GM12891 (cell line): ENCODE measurements at regions not wholly inside any gene's neighbourhood (a gene's known extent, or its start where the extent isn't known, plus 50 kb on each side); places are given as distances from the start of the nearest gene placed in this dataset.

Experiments used
- DNase-seq: peaks from one replicate; pipeline ENCODE4 v3.0.0; 2011; ENCODE audit warnings: low spot score; ENCODE audit not compliant: insufficient read length
- FAIRE-seq: peaks from 2 replicates; lab custom pipeline; 2011; peaks lifted over from hg19 to GRCh38; lab: Jason Lieb, UNC
- PAX5 ChIP-seq: IDR thresholded peaks from 2 replicates; pipeline ENCODE4 v1.6.1; 2011; ENCODE audit warnings: low read length, moderate library complexity, mild to moderate bottlenecking; ENCODE audit not compliant: insufficient read depth, severe bottlenecking
- POLR2A ChIP-seq: IDR thresholded peaks from 2 replicates; pipeline ENCODE4 v1.6.1; 2011; ENCODE audit warnings: low read depth, low read length, control low read depth
- POLR2AphosphoS5 ChIP-seq: IDR thresholded peaks from 2 replicates; pipeline ENCODE4 v1.6.1; 2011; ENCODE audit warnings: low read depth, low read length, control low read depth
- POU2F2 ChIP-seq: IDR thresholded peaks from 2 replicates; pipeline ENCODE4 v1.6.1; 2011; ENCODE audit warnings: low read depth, mild to moderate bottlenecking, control low read depth, low read length, moderate library complexity
- SPI1 ChIP-seq: IDR thresholded peaks from 2 replicates; pipeline ENCODE4 v1.6.1; 2011; ENCODE audit warnings: low read depth, low read length, control low read depth
- TAF1 ChIP-seq: IDR thresholded peaks from 2 replicates; pipeline ENCODE4 v1.6.1; 2011; ENCODE audit warnings: low read depth, low read length, control low read depth

DNA sequence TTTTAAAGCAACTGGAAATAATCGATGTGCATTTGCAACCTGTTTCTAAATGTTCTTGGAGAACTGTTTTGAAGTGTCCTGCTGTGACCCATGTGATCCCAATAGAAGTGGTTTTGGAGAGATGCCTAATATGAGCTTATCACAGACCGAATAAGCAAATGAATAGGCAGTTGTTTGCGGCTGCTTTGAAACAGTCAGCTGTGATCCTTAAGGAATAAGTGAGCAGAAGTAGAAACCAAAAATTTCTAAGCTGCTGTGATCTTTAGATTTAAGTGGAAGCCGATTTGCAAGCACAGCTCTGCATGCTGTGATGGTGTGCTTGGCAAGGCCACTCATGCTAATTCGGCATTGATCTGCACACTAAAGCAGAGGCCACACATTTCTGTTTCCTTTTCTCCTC lies 329.5 kb upstream of the DUSP10 start:
- DNase-seq (no peak), FAIRE-seq (no peak)
- no peak for TF ChIP-seq POLR2AphosphoS5

DNA sequence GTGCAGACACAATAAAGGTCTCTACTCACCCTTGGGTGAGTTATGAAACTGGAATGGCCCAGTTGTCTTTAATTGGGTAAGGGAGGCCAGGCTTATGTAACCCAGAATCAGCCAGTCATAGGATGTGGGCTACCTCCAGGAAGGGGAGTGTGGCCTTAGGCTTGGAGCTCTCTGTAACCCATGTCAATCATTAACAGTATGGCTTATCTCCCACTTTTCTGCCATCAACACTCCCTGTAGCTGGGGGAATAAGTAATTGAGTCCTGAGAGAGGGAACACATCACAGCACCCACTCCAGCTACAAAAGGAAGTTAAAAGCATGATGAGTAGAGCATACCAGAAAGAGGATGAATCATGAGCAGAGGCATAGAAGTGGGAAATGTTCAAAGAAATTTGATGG lies 327.0 kb upstream of the DUSP10 start:
- TF ChIP-seq PAX5 = no peak
- FAIRE-seq = no peak
- no peak for DNase-seq

DNA sequence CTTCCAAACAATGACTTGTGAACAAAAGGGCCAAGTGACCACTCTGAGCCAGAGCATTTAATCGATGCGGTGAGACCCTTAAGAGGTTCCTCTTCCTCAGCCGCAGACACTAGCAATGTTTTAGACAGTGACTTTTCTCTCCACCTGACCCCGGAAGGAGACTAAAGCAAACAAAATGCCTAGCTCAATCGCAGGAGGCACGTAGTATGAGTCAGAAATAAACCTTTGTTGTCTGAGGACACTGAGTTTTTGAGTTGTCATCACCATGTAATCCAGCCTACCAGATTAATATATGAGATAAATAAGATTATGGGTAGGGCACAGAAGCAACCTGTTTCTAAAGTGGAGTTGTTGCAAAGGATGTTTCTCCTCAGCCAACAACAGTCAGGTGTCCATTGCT lies 326.2 kb upstream of the DUSP10 start:
- FAIRE-seq (no peak), DNase-seq (no peak)
- no peak for TF ChIP-seq PAX5
- no peak for TF ChIP-seq TAF1
- no peak for TF ChIP-seq POLR2AphosphoS5
- TF ChIP-seq SPI1 = no peak
- TF ChIP-seq POU2F2 = no peak
- no peak for TF ChIP-seq POLR2A

DNA sequence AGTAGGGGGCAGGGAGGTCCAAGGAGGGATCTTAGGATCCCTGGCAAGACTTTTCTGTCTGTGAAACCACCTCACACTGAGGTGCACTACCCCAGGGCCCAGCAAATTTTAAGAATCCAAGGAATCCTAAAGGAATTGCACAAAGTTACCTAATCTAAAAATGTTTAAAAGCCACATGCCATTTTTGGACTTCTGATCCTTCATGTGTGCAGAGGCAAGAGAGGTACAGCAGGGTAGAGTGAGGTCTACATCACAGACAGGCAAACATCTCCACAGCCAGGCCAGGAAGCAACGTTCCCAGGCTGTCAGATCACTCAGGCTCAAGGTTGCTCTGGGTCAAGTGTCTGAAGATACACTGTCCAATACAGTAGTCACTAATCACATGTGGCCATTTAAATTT lies 324.6 kb upstream of the DUSP10 start:
- DNase-seq (no peak), FAIRE-seq (no peak)
- TF ChIP-seq POU2F2 (no peak), POLR2A (no peak), SPI1 (no peak), POLR2AphosphoS5 (no peak), PAX5 (no peak), TAF1 (no peak)

DNA sequence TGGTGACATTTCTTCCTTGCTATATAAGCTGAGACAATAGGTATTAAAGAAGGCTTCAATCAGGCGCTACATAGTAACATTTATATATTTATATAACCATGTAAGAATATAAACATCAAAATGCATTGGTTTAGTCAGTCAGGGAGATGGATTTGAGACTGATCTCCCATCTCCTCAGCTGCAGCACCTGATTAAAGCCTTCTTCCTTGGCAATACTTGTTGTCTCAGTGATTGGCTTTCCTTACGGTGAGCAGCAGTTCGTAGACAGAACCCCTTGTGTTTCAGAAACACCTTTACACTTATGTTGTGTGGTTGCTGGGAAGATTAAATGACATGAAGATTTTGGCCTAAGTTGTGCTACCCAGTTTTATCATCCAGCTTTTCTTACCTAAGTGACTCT lies 323.3 kb upstream of the DUSP10 start:
- DNase-seq (no peak), FAIRE-seq (no peak)
- TF ChIP-seq TAF1 (no peak), POU2F2 (no peak), POLR2AphosphoS5 (no peak), PAX5 (no peak), SPI1 (no peak), POLR2A (no peak)

DNA sequence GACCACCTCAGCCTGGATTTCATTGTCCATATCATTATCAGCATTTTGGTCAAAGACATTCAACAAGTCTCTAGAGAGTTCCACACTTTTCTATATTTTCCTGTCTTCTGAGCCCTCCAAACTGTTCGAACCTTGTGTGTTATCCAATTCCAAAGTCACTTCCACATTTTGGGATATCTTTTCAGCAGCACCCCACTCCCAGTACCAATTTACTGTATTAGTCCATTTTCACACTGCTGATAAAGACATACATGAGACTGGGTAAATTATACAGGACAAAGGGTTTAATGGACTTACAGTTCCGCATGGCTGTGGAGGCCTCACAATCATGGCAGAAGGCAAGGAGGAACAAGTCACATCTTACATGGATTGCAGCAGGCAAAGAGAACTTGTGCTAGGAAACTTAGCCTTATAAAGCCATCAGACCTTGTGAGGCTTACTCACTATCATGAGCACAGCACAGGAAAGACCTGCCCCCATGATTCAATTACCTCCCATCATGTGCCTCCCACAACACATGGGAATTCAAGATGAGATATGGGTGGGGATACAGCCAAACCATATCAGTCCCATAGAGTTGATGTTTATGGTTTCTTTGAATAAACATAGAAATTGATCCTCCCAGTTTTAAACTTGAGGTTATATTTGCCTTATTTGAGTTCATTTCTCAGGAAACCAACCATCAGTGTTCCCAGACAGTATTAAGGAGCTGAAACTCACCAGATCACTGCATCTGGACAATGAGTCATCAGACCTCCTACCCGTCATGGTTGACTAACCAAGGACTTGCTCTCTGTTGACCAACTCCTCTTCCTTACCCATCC lies 322.7 kb upstream of the DUSP10 start:
- FAIRE-seq = no peak
- no peak for DNase-seq
- TF ChIP-seq POU2F2 = no peak
- TF ChIP-seq PAX5 = no peak
- no peak for TF ChIP-seq POLR2AphosphoS5
- no peak for TF ChIP-seq SPI1
- no peak for TF ChIP-seq POLR2A
- TF ChIP-seq TAF1 = no peak

DNA sequence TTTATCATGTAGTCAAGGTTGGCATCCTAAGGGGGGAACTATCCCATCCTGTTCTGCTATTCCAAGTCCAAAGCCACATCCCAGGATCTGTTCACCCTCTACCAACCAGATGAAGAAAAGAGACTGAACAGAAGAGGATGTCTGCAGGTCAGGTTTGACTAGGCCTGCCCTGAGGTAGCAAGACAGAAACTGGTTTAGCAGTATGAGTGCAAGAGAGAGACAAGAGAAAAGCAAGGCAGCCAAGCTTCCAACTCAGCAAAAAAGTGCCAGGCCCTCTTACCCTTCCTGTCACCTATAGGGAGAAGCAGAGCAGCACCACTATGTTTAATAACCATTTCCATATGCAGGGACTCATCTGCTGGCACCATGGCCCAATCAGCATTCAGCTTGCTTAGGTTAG lies 320.8 kb upstream of the DUSP10 start:
- FAIRE-seq (no peak), DNase-seq (no peak)
- TF ChIP-seq PAX5 (no peak), POLR2AphosphoS5 (no peak), TAF1 (no peak), SPI1 (no peak), POU2F2 (no peak), POLR2A (no peak)

DNA sequence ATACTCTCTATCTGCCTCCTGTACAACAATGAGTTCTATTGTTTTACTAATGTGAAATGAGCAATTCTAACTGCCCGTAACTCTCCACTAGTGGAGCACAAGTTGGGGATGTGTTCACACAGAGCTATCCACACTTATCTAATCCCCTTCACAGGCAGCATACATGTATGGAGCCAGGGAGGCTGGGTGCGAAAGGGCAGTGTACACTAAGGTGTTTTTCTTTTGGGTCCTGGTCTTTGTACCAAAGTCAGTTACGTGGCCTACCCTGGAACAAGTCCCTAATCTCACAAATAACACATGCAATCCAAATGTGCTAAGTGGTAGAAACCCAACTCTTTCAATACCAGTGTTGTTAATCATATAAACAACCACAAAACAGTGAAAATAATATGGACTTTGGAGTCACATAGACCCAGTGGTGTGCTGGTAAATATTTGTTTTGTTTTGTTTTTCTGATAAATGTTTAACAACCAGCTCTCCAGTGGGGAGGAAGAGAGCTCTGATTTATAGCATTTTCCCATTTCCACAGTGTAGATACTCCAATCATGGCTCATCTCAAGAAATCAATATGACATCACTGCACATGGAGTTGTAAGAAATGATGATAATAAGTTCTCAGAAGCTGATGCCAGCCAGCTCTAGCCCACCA lies 319.9 kb upstream of the DUSP10 start:
- TF ChIP-seq SPI1 (no peak), POU2F2 (no peak), POLR2AphosphoS5 (no peak)
- no peak for FAIRE-seq
- no peak for DNase-seq

DNA sequence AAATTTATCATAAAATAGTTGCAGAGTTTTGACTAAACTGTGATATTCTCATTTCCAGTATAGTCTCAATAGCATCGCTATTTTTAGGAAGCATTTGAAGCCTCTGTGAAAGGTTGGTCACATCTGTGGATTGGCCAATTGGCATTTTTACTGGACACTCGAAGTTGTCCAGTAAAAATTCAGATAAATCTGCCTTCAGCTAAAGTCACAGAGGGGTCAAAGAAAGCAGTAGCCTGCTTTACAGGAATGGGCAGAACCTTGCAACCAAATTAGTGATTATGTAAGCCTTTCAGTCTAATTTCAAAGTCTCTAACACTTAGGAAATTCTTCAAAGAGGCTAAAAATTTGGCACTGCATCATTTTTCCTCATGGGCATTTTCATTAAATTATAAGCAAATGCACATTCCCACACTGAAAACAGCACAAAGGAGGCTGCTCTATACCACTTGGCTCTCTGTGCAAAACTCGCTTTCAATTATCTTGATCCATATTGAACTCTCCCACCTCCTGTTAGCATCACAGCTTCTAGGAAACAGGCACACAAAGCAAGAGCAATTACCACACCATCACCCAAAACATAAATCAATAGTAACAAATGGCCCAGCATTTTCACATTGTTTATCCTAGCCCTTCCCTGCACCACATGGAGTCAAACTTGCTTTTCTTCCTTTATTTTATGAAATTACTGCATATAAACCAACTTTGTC lies 318.5 kb upstream of the DUSP10 start:
- FAIRE-seq (no peak), DNase-seq (no peak)
- no peak for TF ChIP-seq SPI1
- no peak for TF ChIP-seq POLR2AphosphoS5
- no peak for TF ChIP-seq POLR2A
- no peak for TF ChIP-seq PAX5
- no peak for TF ChIP-seq TAF1
- TF ChIP-seq POU2F2 = no peak

DNA sequence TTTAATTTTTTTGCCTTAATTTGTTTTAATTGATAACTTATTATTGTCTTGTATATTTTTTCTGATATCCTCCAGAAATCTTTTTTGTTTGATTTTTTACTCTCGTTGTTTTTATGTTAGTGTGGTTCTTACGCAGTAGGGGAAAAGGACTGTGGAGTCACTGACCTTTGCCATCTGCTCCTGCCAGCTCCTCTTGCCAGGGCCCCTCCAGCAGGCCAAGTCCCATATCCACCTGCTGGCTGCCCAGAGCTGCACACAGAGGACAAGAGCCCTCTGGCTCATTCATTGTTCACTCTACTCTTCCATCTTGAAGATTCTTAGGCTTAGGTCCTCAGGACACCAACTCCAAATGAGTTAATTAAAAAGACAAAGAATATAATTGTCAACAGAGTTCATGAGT lies 316.4 kb upstream of the DUSP10 start:
- no peak for TF ChIP-seq POLR2A
- TF ChIP-seq POU2F2 = no peak
- no peak for TF ChIP-seq SPI1
- TF ChIP-seq POLR2AphosphoS5 = no peak
- TF ChIP-seq TAF1 = no peak
- TF ChIP-seq PAX5 = no peak
- FAIRE-seq (no peak), DNase-seq (no peak)
